NCI-H345 treated with DMSO at 0.1 percent for 48 hours (cell line): ENCODE measurements at regions not wholly inside any gene's neighbourhood (a gene's known extent, or its start where the extent isn't known, plus 50 kb on each side); places are given as distances from the start of the nearest gene placed in this dataset.
"Not testable (repeated sequence)": the region's sequence is repeated elsewhere in the genome, so short reads cannot be mapped to it uniquely, and the experiment has no call there.

Experiments used
- DNase-seq: peaks from one replicate; lab custom pipeline; 2025; ENCODE audit not compliant: unreplicated experiment; lab: John Stamatoyannopoulos, UW

- no peak for DNase-seq
Measured at GRCh38 chr14:43476822-43477221, 1030.3 kb downstream of the FSCB start.

- DNase-seq: no peak
Measured at GRCh38 chr14:43475757-43476156, 1031.3 kb downstream of the FSCB start.

GRCh38 chr14:43471595-43471994 lies 1035.5 kb downstream of the FSCB start:
- DNase-seq: no peak

GRCh38 chr14:43464968-43465367 lies 1042.1 kb downstream of the FSCB start:
- no peak for DNase-seq

- DNase-seq: peak; percentile 28
Measured at GRCh38 chr14:43449291-43449690, 1057.8 kb downstream of the FSCB start.

- DNase-seq: no peak
Measured at GRCh38 chr14:43438056-43438455, 1069.0 kb downstream of the FSCB start.

- no peak for DNase-seq
Measured at GRCh38 chr14:43418324-43418723, 1088.8 kb downstream of the FSCB start.

- DNase-seq: no peak
Measured at GRCh38 chr14:43413084-43413483, 1094.0 kb downstream of the FSCB start.

- DNase-seq: no peak
Measured at GRCh38 chr14:43411841-43412240, 1095.2 kb downstream of the FSCB start.

- no peak for DNase-seq
Measured at GRCh38 chr14:43410631-43411030, 1096.5 kb downstream of the FSCB start.

GRCh38 chr14:43408472-43408871 lies 1098.6 kb downstream of the FSCB start:
- DNase-seq: no peak

- no peak for DNase-seq
Measured at GRCh38 chr14:43407706-43408105, 1099.4 kb downstream of the FSCB start.

GRCh38 chr14:43406931-43407330 lies 1100.2 kb downstream of the FSCB start:
- DNase-seq: no peak

GRCh38 chr14:43399289-43399688 lies 1107.8 kb downstream of the FSCB start:
- no peak for DNase-seq

- DNase-seq: not testable (repeated sequence)
Measured at GRCh38 chr14:43370565-43370896, 1136.6 kb downstream of the FSCB start.

GRCh38 chr14:43369710-43370564 lies 1137.1 kb downstream of the FSCB start:
- DNase-seq: no peak

GRCh38 chr14:43362586-43362985 lies 1144.5 kb downstream of the FSCB start:
- DNase-seq: no peak

GRCh38 chr14:43361751-43362150 lies 1145.3 kb downstream of the FSCB start:
- no peak for DNase-seq

GRCh38 chr14:43360239-43360638 lies 1146.8 kb downstream of the FSCB start:
- DNase-seq: no peak

- no peak for DNase-seq
Measured at GRCh38 chr14:43359317-43359716, 1147.8 kb downstream of the FSCB start.

- DNase-seq: no peak
Measured at GRCh38 chr14:43356979-43357545, 1150.0 kb downstream of the FSCB start.

GRCh38 chr14:43356382-43356781 lies 1150.7 kb downstream of the FSCB start:
- no peak for DNase-seq

GRCh38 chr14:43341921-43342320 lies 1165.2 kb downstream of the FSCB start:
- no peak for DNase-seq
